ENCODE measurements at regions not wholly inside any gene's neighbourhood (a gene's known extent, or its start where the extent isn't known, plus 50 kb on each side); places are given as distances from the start of the nearest gene placed in this dataset.
A peak's percentile ranks its signal among the peaks of the same experiment; 100 is the strongest.
"Not testable (repeated sequence)": the region's sequence is repeated elsewhere in the genome, so short reads cannot be mapped to it uniquely, and the experiment has no call there.

- Histone ChIP-seq H3K4me3 (no peak overlapping the region), H3K36me3 (no peaks in the 10 kb centered on the region), H3K27me3 (no peaks in the 10 kb centered on the region), H3K4me1 (no peaks in the 10 kb centered on the region), H3K9me3 (no peaks in the 10 kb centered on the region), H3K27ac (no peak overlapping the region)
- TF ChIP-seq, protein P1, sequence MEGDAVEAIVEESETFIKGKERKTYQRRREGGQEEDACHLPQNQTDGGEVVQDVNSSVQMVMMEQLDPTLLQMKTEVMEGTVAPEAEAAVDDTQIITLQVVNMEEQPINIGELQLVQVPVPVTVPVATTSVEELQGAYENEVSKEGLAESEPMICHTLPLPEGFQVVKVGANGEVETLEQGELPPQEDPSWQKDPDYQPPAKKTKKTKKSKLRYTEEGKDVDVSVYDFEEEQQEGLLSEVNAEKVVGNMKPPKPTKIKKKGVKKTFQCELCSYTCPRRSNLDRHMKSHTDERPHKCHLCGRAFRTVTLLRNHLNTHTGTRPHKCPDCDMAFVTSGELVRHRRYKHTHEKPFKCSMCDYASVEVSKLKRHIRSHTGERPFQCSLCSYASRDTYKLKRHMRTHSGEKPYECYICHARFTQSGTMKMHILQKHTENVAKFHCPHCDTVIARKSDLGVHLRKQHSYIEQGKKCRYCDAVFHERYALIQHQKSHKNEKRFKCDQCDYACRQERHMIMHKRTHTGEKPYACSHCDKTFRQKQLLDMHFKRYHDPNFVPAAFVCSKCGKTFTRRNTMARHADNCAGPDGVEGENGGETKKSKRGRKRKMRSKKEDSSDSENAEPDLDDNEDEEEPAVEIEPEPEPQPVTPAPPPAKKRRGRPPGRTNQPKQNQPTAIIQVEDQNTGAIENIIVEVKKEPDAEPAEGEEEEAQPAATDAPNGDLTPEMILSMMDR (IDR thresholded peaks at IDR 0.05), result no peak
- TF ChIP-seq POLR2A (IDR thresholded peaks at IDR 0.05), result no peak
- DNase-seq, result no peak
Observed at GRCh38 chr12:78284417-78284816, 453.7 kb downstream of the NAV3 start.

- H3K27me3 ChIP-seq, result no peaks in the 10 kb centered on the region
- H3K4me3 ChIP-seq, result no peak overlapping the region
- H3K4me1 ChIP-seq, result peaks cover 0 to 5% (median 0%) of the 10 kb centered on the region in 4 donors
- no peak overlapping the region for H3K27ac ChIP-seq
- DNase-seq, result no peak
- TF ChIP-seq POLR2A (IDR thresholded peaks at IDR 0.05), result no peak
- TF ChIP-seq, protein P1 (IDR thresholded peaks at IDR 0.05), result no peak
- no peaks in the 10 kb centered on the region for H3K9me3 ChIP-seq
- H3K36me3 ChIP-seq, result no peaks in the 10 kb centered on the region
Observed at GRCh38 chr12:78290606-78291345, 460.1 kb downstream of the NAV3 start.

DNA sequence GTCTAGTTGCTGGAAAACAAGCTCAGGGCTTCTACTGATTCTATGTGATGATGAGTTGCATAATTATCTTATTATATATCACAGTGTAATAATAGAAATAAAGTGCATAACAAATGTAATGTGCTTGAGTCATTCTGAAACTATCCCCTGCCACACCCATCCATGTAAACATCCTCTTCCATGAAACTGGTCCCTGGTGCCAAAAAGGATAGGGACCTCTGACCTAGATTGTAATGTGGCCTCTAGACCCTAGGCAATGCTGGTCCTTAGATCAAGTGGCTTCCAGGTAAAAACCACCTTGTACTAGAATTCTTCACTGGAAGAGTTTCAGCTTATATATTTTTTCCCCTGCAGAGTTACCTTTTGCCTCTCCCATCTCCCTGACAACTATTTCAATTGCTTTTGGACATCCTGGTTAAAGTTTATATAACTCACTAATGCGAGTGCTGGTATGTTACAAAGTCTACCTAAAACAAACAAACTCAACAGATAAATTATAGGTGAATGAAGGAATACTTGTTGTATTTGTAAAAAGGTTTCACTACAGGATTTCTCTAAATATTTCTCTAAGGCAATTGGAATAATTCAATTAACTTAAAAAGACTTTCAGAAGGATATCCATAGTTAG, 462.5 kb downstream of the NAV3 start:
- Histone ChIP-seq H3K9me3 (no peaks in the 10 kb centered on the region), H3K4me3 (no peak overlapping the region), H3K36me3 (no peaks in the 10 kb centered on the region), H3K4me1 (peaks cover 0 to 5% (median 0%) of the 10 kb centered on the region in 4 donors), H3K27ac (peak overlapping the region in 2 of 4 donors; percentile 37 to 81), H3K27me3 (no peaks in the 10 kb centered on the region)
- TF ChIP-seq, protein P1 (IDR thresholded peaks at IDR 0.05), result no peak
- no peak for TF ChIP-seq POLR2A (IDR thresholded peaks at IDR 0.05)
- DNase-seq, result peak in 1 of 3 donors; percentile 57

- not testable (repeated sequence) for H3K36me3 ChIP-seq, H3K27ac ChIP-seq, H3K4me3 ChIP-seq, H3K27me3 ChIP-seq, DNase-seq, H3K9me3 ChIP-seq, H3K4me1 ChIP-seq
Observed at GRCh38 chr12:78301282-78301681, 470.6 kb downstream of the NAV3 start.

- Histone ChIP-seq H3K9me3 (no peaks in the 10 kb centered on the region), H3K36me3 (no peaks in the 10 kb centered on the region), H3K4me1 (no peaks in the 10 kb centered on the region), H3K27me3 (no peaks in the 10 kb centered on the region), H3K4me3 (no peak overlapping the region), H3K27ac (no peak overlapping the region)
- DNase-seq, result no peak
- TF ChIP-seq POLR2A (IDR thresholded peaks at IDR 0.05), result no peak
- TF ChIP-seq, protein P1 (IDR thresholded peaks at IDR 0.05), result no peak
Observed at GRCh38 chr12:78305808-78306207, 475.1 kb downstream of the NAV3 start.

DNA sequence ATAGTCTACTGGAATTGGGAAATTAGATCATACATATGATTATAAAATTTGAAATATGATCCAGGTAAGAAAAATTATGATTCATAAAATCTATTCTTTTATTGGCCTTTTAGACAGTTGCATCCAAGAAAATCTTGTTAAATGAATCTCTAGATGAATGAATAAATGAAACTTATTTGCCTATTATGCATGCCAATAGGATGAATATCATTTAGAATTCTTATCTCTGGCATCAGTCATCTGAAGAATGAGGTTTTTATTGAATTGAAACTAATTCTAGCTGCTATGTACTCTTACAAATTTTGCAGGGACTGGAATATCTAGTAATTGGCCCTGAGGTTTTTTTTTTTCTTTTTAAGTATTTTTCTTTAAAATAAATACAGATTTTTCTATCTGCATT, 475.5 kb downstream of the NAV3 start:
- TF ChIP-seq POLR2A (IDR thresholded peaks at IDR 0.05), result no peak
- TF ChIP-seq, protein P1 (IDR thresholded peaks at IDR 0.05), result no peak
- Histone ChIP-seq H3K4me1 (no peaks in the 10 kb centered on the region), H3K9me3 (no peaks in the 10 kb centered on the region), H3K27me3 (no peaks in the 10 kb centered on the region), H3K36me3 (no peaks in the 10 kb centered on the region), H3K4me3 (no peak overlapping the region), H3K27ac (no peak overlapping the region)
- DNase-seq, result no peak
